ENCODE measurements at regions not wholly inside any gene's neighbourhood (a gene's known extent, or its start where the extent isn't known, plus 50 kb on each side); places are given as distances from the start of the nearest gene placed in this dataset.
"Not testable (repeated sequence)": the region's sequence is repeated elsewhere in the genome, so short reads cannot be mapped to it uniquely, and the experiment has no call there.

DNA sequence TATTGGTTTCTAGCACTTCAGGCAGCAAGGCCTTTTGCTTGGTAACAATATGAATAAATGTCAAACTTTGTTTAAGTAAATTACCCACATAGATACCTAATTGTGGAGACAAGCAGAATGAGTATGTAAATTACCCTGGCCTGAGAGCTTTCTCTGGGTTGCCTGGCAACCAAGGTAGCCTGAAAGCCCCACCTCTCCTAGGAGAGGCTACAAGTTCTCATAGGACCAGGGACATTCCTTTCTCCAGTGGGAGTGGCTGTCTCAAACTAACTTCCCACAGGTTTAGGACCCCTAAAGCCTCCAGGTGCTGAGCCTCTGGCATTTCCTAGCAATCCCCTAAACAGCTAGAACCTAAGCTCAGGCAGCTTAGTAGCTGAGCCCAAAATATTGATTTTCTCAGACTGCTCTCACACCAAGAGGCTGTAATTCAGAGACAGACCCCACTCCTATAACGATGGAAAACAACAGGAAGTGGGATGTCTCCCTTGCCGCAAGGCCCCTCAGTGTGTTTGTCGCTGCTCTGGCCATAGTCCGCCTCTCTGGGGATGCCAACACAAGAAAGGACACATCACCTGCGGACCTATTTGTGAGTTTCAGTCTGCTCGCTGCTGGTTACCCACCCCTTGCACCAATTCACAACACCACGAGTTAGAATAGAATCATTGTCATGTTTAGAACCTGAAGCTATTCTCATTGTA lies 207.3 kb downstream of the DLEU7 start:
- peak; percentile 24 for ATAC-seq (replicated peaks; ENCODE audit: extremely low read depth, poor library complexity, severe bottlenecking)
- peaks cover 1% of the 10 kb centered on the region for H3K36me3 Mint-ChIP-seq (ENCODE audit: insufficient read depth)
- H3K27ac Mint-ChIP-seq (ENCODE audit: low read depth), result no peak overlapping the region
- H3K4me1 Mint-ChIP-seq, result no peaks in the 10 kb centered on the region
- H3K9me3 Mint-ChIP-seq, result no peaks in the 10 kb centered on the region
- no peak overlapping the region for H3K4me3 Mint-ChIP-seq
- no peak for DNase-seq (ENCODE audit: low spot score in 2 of 2)
- H3K27me3 Mint-ChIP-seq, result no peaks in the 10 kb centered on the region

DNA sequence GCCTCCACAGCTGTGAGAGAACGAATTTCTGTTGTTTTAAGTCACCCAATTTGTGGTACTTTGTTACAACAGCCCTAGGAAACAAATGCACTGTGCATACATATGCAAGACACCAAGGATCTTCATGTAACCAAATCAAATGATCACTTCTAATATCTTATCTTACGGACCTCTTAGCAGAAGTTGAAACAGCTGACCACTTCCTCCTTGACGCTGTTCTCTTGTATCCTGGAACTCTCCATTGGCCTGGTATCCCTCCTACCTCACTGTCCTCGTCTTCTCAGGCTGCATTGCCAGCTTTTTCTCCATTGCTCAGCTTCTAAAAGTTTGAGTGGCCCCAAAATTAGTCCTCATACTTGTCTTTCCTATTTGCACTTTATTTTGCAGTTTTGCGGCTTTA lies 200.4 kb downstream of the DLEU7 start:
- H3K36me3 Mint-ChIP-seq (ENCODE audit: insufficient read depth), result peaks cover 4% of the 10 kb centered on the region
- DNase-seq (ENCODE audit: low spot score in 2 of 2) (no peak), ATAC-seq (replicated peaks; ENCODE audit: extremely low read depth, poor library complexity, severe bottlenecking) (no peak)
- peaks cover 13% of the 10 kb centered on the region for H3K27me3 Mint-ChIP-seq
- H3K4me1 Mint-ChIP-seq, result no peaks in the 10 kb centered on the region
- H3K4me3 Mint-ChIP-seq, result no peak overlapping the region
- H3K27ac Mint-ChIP-seq (ENCODE audit: low read depth), result no peak overlapping the region
- no peaks in the 10 kb centered on the region for H3K9me3 Mint-ChIP-seq

DNA sequence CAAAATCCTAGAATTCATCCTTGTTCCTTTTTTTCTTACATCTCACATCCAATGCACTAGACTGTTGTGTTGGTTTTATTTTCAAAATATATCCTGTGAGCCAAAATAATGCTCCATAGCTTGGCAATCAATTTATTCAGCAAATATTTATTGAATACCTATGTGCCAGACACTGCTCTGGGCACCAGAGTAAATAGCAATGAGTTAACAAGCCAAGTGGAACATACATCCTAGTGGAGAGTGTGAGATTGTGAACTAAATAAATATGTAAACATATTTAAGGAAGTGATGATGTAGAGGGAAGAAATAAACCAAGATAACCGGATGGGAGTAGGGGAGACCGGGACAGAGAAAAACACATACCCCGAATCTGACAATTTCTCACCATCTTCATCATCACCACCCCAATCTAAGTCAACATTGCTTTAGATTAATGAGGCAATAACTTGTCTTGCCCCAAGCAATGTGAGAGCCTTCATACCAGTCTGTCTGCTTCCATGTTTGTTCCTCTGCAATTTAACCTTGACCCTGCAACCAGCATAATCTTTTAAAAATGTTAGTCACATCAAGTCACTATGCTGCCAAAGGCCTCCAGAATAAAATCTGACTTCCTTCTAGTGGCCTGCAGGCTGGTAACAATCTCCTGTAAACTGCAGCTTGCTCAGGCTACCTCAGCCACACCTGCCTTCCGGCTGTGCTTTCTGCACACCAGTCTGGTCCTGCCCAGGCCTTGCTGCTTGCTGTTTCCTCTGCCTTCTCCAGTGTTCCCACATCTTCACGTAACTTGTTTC lies 199.2 kb downstream of the DLEU7 start:
- Mint-ChIP-seq H3K4me3 (no peak overlapping the region), H3K9me3 (no peaks in the 10 kb centered on the region), H3K4me1 (no peaks in the 10 kb centered on the region), H3K27ac (ENCODE audit: low read depth) (no peak overlapping the region), H3K27me3 (peaks cover 13% of the 10 kb centered on the region), H3K36me3 (ENCODE audit: insufficient read depth) (peaks cover 2% of the 10 kb centered on the region)
- ATAC-seq (replicated peaks; ENCODE audit: extremely low read depth, poor library complexity, severe bottlenecking) (no peak), DNase-seq (ENCODE audit: low spot score in 2 of 2) (no peak)

- H3K4me1 Mint-ChIP-seq, result no peaks in the 10 kb centered on the region
- H3K4me3 Mint-ChIP-seq, result no peak overlapping the region
- H3K27me3 Mint-ChIP-seq, result peaks cover 13% of the 10 kb centered on the region
- ATAC-seq (replicated peaks; ENCODE audit: extremely low read depth, poor library complexity, severe bottlenecking), result no peak
- H3K36me3 Mint-ChIP-seq (ENCODE audit: insufficient read depth), result peaks cover 2% of the 10 kb centered on the region
- H3K27ac Mint-ChIP-seq (ENCODE audit: low read depth), result no peak overlapping the region
- no peak for DNase-seq (ENCODE audit: low spot score in 2 of 2)
- no peaks in the 10 kb centered on the region for H3K9me3 Mint-ChIP-seq
These were observed 198.4 kb downstream of the DLEU7 start for GRCh38 chr13:50645092-50645491.

DNA sequence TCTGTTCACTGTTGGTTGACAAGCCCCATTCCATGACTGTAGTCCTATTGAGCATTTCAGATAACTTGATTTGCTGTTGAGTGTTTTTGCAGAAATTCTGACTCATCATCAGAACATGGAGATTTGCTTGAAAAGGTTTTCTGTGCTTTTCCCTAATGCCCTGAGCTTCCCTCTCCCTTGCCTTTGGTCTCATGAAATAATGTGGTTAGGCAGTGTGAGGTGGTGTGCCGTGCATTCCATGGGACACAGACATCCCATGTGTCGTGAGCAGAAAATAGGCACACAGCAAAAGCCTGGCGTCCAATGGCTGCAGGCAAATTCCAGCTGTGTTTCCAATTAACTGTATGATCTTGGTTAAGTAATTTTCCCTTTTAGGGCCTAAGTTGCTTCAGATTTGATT lies 197.4 kb downstream of the DLEU7 start:
- Mint-ChIP-seq H3K9me3 (no peaks in the 10 kb centered on the region), H3K4me3 (no peak overlapping the region), H3K27me3 (peaks cover 13% of the 10 kb centered on the region), H3K4me1 (no peaks in the 10 kb centered on the region), H3K36me3 (ENCODE audit: insufficient read depth) (peaks cover 2% of the 10 kb centered on the region), H3K27ac (ENCODE audit: low read depth) (no peak overlapping the region)
- DNase-seq (ENCODE audit: low spot score in 2 of 2) (no peak), ATAC-seq (replicated peaks; ENCODE audit: extremely low read depth, poor library complexity, severe bottlenecking) (no peak)

DNA sequence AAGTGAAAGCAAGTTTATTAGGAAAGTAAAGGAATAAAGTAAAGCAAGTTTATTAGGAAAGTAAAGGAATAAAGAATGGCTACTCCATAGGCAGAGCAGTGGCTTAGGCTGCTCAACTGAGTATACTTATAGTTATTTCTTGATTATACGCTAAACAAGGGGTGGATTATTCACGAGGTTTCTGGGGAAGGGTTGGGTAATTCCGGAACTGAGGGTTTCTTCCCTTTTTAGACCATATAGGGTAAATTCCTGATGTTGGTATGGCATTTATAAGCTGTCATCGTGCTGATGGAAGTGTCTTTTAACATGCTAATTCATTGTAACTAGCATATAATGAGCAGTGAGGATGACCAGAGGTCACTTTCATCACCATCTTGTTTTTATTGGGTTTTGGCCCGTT lies 194.3 kb downstream of the DLEU7 start:
- H3K4me3 Mint-ChIP-seq, result no peak overlapping the region
- no peaks in the 10 kb centered on the region for H3K4me1 Mint-ChIP-seq
- H3K36me3 Mint-ChIP-seq (ENCODE audit: insufficient read depth), result no peaks in the 10 kb centered on the region
- DNase-seq (ENCODE audit: low spot score in 2 of 2) (no peak), ATAC-seq (replicated peaks; ENCODE audit: extremely low read depth, poor library complexity, severe bottlenecking) (no peak)
- no peaks in the 10 kb centered on the region for H3K27me3 Mint-ChIP-seq
- no peaks in the 10 kb centered on the region for H3K9me3 Mint-ChIP-seq
- H3K27ac Mint-ChIP-seq (ENCODE audit: low read depth), result no peak overlapping the region

- Mint-ChIP-seq H3K27ac (ENCODE audit: low read depth) (no peak overlapping the region), H3K27me3 (no peaks in the 10 kb centered on the region), H3K4me3 (no peak overlapping the region), H3K36me3 (ENCODE audit: insufficient read depth) (no peaks in the 10 kb centered on the region), H3K4me1 (no peaks in the 10 kb centered on the region), H3K9me3 (no peaks in the 10 kb centered on the region)
- DNase-seq (ENCODE audit: low spot score in 2 of 2) (no peak), ATAC-seq (replicated peaks; ENCODE audit: extremely low read depth, poor library complexity, severe bottlenecking) (no peak)
These were observed 192.6 kb downstream of the DLEU7 start for GRCh38 chr13:50650592-50651504.

DNA sequence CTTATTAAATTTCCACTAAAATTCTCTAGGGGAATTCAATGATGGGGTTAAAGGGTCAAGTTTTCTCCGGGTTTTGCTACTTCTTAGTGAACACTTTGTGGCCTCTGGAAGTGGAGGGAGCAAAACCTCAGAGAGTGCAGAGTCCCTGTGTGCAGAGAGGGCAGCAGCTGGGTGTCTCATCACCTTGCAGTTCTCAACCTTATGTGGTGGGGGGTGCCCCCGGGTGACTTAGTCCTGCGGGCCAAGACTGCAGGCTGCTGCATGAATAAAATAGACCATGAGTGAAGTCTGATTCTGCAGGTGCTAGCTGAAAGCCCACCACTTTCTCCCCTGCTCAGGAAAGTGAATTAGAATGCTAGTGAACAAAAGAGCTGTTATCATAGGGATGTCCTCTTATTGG lies 191.6 kb downstream of the DLEU7 start:
- Mint-ChIP-seq H3K4me3 (no peak overlapping the region), H3K4me1 (no peaks in the 10 kb centered on the region), H3K27ac (ENCODE audit: low read depth) (no peak overlapping the region), H3K36me3 (ENCODE audit: insufficient read depth) (no peaks in the 10 kb centered on the region), H3K27me3 (no peaks in the 10 kb centered on the region), H3K9me3 (no peaks in the 10 kb centered on the region)
- ATAC-seq (replicated peaks; ENCODE audit: extremely low read depth, poor library complexity, severe bottlenecking) (no peak), DNase-seq (ENCODE audit: low spot score in 2 of 2) (no peak)

DNA sequence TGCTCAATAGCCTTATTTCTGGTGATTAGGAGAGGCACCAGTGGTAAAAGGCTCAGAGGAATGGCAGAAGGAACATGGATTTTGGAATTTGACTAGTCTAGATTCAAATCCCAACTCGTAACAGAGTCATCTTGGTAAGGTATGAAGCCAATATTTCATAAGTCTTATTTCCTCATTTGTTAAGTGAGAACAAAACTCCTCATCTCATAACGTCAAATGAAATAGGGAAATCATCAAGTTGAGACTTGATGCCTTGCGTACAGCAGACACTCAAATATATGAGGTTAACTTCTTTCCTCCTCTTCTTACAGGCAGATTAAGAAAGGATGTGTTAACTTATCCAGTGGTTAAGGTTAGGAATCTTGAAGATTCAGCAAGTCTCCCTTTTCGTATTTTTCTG lies 189.2 kb downstream of the DLEU7 start:
- ATAC-seq (replicated peaks; ENCODE audit: extremely low read depth, poor library complexity, severe bottlenecking) (no peak), DNase-seq (ENCODE audit: low spot score in 2 of 2) (no peak)
- no peaks in the 10 kb centered on the region for H3K9me3 Mint-ChIP-seq
- no peaks in the 10 kb centered on the region for H3K27me3 Mint-ChIP-seq
- H3K27ac Mint-ChIP-seq (ENCODE audit: low read depth), result no peak overlapping the region
- no peaks in the 10 kb centered on the region for H3K4me1 Mint-ChIP-seq
- H3K36me3 Mint-ChIP-seq (ENCODE audit: insufficient read depth), result no peaks in the 10 kb centered on the region
- no peak overlapping the region for H3K4me3 Mint-ChIP-seq

- H3K27me3 Mint-ChIP-seq; H3K9me3 Mint-ChIP-seq; H3K4me3 Mint-ChIP-seq; H3K27ac Mint-ChIP-seq (ENCODE audit: low read depth); DNase-seq (ENCODE audit: low spot score in 2 of 2); ATAC-seq (replicated peaks; ENCODE audit: extremely low read depth, poor library complexity, severe bottlenecking); H3K4me1 Mint-ChIP-seq; H3K36me3 Mint-ChIP-seq (ENCODE audit: insufficient read depth): not testable (repeated sequence)
These were observed 181.6 kb downstream of the DLEU7 start for GRCh38 chr13:50661881-50662280.

- Mint-ChIP-seq H3K36me3 (ENCODE audit: insufficient read depth) (no peaks in the 10 kb centered on the region), H3K27ac (ENCODE audit: low read depth) (no peak overlapping the region), H3K4me3 (no peak overlapping the region), H3K27me3 (no peaks in the 10 kb centered on the region), H3K4me1 (no peaks in the 10 kb centered on the region), H3K9me3 (no peaks in the 10 kb centered on the region)
- DNase-seq (ENCODE audit: low spot score in 2 of 2) (no peak), ATAC-seq (replicated peaks; ENCODE audit: extremely low read depth, poor library complexity, severe bottlenecking) (no peak)
These were observed 178.5 kb downstream of the DLEU7 start for GRCh38 chr13:50664951-50665350.

- no peak for ATAC-seq (replicated peaks; ENCODE audit: extremely low read depth, poor library complexity, severe bottlenecking)
- DNase-seq (ENCODE audit: low spot score in 2 of 2), result no peak
- no peak overlapping the region for H3K4me3 Mint-ChIP-seq
- no peaks in the 10 kb centered on the region for H3K36me3 Mint-ChIP-seq (ENCODE audit: insufficient read depth)
- no peaks in the 10 kb centered on the region for H3K27me3 Mint-ChIP-seq
- H3K27ac Mint-ChIP-seq (ENCODE audit: low read depth), result no peak overlapping the region
- H3K4me1 Mint-ChIP-seq, result peaks cover 7% of the 10 kb centered on the region
- no peaks in the 10 kb centered on the region for H3K9me3 Mint-ChIP-seq
These were observed 175.4 kb downstream of the DLEU7 start for GRCh38 chr13:50668049-50668448.

Measured in central memory CD8-positive, alpha-beta T cell (primary cell).